Hypothalamus (tissue), 51 donors: ENCODE measurements at regions not wholly inside any gene's neighbourhood (a gene's known extent, or its start where the extent isn't known, plus 50 kb on each side); places are given as distances from the start of the nearest gene placed in this dataset.
"Not testable (repeated sequence)": the region's sequence is repeated elsewhere in the genome, so short reads cannot be mapped to it uniquely, and the experiment has no call there.

Experiments used
- DNase-seq, 51 donors: peaks; one replicate each; lab custom pipeline; 2025; lab: John Stamatoyannopoulos, UW

DNA sequence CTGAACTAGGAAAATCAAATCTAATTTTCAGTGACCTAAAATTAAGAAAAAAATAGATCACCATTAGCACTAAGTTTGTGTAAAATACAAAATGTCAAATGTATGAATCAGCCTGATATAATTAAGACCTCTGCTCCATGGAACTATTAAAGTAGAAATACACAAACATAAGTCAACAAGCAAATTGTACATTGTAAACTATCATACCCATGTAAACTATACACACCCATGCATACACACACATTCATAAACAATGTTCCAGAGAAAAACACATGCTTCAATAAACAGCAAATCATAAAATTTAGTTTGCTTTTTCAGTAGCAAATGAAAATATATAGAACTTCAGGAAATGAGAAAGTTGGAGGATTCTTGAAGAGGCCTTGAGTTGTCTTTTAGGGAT, 199.7 kb upstream of the VSTM2A start:
- no peak for DNase-seq

DNA sequence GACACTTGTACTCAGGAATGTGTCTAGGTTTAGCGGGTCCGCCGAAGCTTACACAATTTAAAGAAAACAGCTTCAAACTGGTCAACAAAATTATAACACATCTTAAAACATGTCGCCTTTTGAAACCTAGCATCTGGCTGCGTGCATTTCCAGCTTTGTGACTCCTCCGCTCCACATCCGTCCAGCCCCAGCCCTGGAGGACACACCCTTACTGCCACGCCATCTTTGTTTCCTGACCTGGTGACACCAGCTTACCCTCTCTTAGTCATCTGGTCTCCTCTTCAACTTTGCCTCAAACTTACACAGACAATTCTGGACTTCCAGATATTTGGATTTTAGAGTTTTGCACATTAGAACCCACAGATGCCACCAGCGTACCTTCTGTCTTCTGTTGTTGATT, 198.7 kb upstream of the VSTM2A start:
- no peak for DNase-seq

DNA sequence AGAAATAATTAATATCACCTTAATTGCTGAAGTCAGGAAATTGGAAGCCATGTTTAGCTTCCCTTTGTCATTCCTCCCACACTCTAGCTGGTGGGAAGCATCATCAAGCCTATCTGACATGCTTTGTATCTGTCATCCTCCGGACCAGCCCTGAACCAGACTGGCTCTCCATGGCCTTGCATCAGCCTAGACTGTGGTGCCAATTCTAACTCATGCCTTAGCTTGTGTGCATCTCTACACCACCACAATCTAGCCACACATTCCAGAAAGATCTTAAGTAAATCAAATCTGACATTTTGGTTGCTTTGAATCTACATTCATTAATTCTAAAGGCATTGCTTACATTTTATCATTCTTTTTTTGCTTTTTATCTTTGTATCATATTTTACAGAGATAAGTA, 196.4 kb upstream of the VSTM2A start:
- DNase-seq, result no peak

DNA sequence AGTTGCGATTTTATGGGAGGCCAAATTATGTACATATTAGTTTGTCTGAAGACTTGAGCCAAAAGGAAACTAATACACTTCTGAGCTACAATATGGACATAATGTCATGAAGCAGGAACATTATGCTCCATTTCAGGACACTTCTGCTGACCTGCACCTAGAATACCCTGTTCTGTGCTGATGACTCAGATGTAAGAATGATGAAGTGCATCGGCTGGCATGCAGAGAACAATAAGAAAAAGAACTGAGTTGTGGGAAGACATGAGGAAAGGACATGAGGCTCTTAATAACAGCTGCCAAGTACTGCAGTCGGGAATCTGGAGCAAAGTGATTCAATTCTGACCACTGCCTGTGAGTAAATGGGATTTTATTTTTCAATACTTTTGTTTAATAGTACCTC, 192.9 kb upstream of the VSTM2A start:
- no peak for DNase-seq

DNA sequence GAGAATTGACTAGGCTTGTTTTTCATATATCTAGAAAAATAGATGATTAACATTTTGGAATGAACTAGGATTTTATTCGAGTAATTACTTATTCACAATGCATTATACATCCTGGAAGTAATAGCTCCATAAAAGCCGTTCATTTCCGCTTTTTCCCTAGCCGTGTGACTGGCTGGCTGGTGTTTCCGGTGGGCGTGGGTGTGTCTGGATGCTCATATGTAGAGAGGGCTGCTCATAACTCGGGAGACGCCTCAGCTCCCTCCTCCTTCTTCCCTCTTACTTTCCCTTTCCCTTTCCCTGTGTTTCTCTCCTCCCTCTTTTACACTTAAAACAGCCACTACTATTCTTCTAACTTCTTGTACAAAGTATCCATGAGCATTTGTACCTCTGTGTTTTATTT, 187.7 kb upstream of the VSTM2A start:
- no peak for DNase-seq

DNA sequence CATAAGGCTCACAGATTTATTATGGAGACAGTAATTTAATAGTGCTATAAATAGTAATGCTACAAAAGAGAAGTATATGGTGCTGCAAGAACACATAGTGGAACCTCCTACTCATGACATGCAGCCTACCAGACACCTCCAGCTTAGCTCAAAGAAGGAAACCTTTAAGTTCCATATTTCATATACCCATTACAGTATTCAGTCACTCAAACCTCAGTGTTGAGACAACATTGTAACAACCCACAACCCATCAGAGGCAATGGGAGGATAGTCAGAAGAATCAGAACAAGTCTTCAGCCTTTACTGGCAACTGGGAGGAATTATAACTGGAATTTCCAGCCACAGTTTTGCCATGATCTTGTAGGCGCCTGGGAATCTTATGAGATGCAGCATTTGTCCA, 186.3 kb upstream of the VSTM2A start:
- DNase-seq, result no peak

DNA sequence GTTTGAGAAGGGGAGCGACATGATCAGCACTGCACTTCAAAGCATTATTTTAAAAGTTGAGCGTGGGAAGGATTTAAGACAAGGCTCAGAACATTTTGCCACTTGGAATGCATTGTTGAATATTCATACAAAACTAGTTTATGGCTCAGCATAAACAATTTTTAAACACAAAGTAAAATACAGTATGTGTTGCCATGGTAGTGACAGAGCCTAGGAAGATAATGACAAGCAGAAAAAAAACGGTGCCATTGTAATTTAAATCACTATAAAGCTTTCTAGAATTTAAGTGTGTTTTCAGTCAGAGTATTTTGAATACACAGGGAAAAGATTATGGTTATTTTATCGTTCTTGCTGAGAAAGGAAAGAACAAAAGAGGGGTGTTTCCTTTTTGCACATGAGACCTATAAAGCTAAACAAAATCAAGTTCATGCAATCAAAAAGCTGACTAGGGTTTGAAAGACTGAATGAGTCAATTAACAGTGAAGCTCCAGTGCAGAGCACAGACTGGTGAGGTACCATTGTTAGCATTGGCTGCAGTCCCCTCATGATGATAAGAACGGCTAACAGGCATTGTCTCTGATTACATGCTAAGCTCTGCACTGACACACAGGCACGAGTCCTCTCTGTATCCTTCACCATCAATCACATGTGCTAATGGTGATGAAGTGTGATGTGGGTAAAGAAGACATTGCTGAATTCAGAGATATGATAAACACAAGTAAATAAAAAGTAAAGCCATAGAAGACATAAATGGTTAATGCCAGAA, 181.9 kb upstream of the VSTM2A start:
- DNase-seq, result peak in 1 of 51 donors; percentile 25

DNA sequence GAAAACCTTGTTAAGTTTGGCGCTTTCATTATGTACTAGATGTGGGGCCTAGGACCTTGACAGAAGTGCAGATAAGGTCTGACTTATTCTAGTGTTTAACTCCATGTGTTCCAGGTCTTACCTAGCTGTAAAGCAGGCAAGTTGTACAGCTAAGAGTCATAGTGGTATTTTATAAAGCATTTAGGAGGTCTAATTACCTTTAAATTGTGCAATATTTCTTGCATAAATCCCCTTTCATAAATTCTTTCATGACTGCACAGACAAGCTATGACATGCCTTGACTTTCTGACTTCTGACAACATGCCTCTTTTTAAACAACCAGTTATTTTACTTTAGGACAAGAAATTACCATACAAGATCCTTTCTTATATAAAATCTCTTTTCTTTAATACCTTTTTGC, 151.6 kb upstream of the VSTM2A start:
- no peak for DNase-seq

DNA sequence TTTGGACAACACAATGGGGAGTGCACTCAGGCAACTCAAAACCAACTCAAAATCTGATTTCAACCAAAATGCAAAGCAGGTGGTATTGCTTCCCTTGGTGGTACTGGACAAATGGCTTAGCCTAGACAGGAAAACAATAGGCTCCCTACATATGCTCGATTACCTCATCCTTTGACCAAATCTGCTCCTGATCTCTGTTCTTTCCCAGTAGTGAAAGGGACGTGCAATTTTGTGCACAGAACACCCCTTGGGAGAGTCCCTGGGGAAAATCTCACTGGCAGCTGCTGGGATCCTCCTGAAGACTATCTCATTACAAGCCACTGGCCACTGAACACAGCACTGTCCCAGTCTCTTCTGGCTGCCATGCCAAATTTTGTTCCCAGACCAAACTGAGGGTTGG, 149.2 kb upstream of the VSTM2A start:
- no peak for DNase-seq

DNA sequence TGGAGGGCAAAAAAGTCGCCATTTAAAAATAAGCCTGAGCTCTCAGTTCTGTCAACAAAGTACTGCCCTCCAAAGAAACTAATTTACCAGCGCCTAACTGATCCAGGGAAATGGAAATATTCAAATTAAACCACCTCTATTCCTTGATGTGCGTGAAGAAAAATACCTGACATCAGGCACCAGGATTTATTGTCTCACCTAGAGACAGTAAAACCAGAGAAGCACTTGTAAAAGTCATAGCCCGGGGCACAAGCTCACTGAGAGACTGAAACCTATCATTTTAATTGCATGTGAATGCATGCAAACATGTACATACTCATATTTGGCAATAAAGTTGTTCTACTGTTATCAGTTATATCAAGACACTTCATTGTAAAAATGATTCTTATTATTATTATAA, 147.3 kb upstream of the VSTM2A start:
- no peak for DNase-seq

DNA sequence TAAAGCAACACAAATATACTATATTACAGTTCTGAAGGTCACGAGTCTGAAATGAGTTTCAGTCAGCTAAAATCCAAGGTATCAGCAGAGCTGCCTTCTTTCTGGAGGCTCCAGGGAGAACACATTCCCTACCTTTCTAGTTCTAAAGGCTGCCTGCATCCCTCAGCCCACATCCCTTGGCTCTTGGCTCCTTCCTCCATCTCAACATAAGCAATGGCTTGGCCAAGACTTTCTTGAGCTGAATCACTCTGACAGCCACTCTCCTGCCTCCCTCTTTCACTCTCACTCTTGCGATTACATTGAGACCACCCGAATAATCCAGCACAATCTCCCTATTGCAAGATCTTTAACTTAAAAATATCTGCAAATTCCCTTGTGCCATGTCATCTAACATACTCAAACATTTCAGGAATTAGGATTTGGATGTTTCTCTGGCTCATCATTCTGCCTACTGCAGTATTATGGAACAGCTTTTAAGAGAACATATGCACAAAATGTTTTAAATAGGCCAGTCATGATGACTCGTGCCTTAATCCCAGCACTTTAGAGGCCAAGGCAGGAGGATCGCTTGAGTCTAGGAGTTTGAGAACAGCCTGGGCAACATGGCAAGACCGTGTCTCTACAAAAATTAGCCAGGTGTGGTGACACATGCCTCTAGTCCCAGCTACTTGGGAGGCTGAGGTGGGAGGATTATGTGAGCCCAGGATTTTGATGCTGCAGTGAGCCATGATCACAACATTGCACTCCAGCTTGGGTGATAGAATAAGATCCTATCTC, 144.2 kb upstream of the VSTM2A start:
- DNase-seq, result no peak

DNA sequence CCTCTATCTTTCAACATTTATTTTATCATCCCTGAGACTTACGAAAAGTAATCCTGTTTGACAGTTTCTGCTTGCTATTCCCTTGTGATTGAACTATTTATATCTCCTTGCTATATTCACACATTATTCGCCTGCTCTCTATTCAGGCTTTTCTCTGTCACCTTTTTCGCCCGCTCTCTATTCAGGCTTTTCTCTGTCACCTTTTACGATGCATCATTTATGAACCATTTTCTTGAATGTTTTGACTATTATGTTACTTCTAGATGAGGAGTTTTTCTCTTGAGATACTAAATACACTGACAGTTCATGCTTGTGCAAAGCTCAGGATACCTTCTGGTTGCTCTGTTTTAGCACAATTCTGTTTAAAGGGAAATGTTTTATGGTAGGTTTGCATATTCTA, 143.3 kb upstream of the VSTM2A start:
- peak in 1 of 51 donors; percentile 1 for DNase-seq

DNA sequence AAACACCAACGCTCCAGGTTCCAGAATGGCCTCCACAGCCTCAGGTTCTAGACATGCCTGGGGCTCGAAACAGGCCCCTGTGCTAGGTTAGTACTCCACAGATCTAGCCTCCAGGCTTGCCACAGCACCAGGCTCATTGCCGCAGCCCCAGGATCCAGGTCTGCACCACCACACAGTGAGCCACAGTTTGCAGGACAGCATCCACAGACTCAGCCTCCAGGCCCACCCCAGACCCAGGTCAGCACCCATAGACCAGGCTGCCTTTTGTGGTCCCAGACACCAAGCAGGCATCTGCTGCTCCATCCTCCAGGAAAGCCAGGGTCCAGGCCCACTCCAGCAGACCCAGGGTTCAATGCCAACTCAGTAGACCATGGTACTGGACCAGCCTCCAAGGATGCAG, 132.3 kb upstream of the VSTM2A start:
- no peak for DNase-seq

DNA sequence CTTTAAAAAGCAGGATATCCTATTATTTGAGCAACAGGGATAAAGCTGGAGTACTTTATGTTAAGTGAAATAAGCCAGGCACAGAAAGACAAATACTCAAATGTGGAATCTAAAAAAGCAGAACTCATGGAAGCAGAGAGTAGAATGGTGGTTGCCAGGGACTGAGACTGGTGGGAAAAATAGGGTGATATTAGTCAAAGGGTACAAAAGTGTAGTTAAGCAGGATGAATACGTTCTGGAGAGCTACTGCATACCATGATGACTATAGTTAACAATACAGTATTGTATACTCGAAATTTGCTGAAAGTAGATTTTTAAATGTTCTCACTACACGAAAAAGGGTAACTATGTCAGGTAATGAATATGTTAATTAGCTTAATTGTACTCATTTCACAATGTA, 125.5 kb upstream of the VSTM2A start:
- DNase-seq, result no peak

DNA sequence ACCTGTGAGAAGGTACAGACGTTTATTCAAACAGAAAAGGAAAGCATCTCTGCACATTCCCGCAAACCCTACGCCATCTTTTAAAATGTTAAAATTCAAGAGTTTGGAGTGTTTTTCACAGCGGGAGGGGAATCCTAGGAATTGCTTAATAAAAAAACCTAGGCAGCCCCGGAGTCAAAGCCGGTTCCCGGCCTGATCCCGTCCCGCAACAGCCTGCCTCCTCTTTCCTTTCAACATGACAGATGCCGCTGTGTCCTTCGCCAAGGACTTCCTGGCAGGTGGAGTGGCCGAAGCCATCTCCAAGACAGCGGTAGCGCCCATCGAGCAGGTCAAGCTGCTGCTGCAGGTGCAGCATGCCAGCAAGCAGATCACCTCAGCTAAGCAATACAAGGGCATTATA, 123.0 kb upstream of the VSTM2A start:
- no peak for DNase-seq

DNA sequence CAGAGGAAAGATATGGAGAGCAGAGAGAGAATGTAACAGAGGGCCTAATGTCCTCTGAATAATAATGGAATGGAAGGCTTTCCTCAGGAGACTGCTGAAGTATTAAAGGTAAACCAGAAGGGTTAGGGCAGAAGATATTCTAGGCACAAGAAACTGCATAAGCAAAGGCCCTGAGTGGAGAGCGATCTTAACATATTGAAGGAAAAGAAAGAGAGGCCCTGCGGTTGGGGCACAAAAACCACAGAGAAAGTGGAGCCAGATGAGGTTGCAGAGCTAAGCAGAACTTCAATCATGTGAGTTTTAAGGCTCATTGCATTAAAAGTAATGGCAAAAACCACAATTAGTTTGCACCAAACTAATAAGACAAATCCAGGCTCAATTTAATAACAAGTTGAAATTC, 115.8 kb upstream of the VSTM2A start:
- DNase-seq, result no peak

DNA sequence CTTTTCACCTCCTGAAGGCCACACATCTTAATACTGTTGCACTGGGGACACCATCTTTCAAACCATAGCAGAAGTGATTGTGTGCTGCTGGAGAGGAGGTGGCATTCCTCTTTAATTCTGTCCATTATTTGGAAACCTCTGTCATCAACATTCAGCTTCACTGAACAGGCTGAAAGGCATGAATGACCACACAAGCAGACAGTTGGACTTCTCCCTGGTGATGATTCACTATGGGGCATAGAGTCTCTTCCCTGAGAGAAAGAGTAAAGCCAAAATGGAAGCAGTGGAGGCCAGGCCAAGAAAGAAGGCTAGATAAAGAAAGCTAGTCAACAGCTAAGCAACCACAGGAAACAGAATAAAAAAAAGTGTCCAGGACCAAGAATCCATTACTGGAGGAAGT, 113.1 kb upstream of the VSTM2A start:
- DNase-seq, result no peak

DNA sequence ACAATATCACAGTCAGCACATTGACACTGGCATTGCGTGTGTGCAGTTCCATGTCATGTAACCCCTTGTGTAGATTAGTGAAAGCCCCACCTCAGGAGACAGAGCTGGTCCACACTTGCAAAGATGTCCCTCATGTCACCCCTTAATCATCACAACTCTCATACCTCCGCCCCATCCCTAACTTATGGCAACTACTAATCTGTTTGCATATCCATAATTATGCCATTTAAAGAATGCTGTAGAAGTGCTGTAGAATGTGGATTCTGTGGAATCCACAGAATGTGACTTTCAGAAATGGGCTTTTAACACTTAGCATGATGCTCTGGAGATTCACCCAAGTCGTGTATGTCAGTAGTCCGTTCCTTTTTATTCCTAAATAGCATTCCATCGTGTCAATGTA, 102.8 kb upstream of the VSTM2A start:
- no peak for DNase-seq

DNA sequence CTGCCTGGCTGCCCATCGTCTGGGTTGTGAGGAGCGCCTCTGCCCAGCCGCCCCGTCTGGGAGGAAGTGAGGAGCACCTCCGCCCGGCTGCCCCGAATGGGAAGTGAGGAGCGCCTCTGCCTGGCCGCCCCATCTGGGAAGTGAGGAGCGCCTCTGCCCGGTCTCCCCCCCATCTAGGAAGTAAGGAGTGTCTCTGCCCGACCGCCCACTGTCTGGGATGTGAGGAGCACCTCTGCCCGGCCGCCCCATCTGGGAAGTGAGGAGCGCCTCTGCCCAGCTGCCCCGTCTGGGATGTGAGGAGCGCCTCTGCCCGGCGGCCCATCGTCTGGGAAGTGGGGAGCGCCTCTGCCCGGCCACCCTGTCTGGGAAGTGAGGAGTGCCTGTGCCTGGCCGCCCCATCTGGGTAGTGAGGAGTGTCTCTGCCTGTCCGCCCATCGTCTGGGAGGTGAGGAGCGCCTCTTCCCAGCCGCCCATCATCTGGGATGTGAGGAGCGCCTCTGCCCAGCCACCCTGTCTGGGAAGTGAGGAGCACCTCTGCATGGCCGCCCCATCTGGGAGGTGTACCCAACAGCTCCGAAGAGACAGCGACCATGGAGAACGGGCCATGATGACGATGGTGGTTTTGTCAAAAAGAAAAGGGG, 98.0 kb upstream of the VSTM2A start:
- not testable (repeated sequence) for DNase-seq

DNA sequence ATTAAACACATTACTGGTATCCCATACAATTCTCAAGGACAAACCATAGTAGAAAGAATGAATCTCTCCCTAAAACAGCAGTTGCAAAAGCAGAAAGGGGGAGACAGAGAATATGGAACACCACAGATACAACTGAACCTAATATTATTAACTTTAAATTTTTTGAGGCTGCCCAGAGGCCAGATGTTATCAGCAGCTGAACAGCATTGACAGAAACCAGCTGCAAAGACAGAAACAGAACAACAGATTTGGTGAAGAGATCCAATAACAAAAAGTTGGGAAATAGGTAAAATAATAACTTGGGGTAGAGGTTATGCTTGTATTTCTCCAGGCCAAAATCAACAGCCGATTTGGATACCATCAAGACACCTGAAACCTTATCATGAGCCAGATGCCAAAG, 89.0 kb upstream of the VSTM2A start:
- DNase-seq, result not testable (repeated sequence)

DNA sequence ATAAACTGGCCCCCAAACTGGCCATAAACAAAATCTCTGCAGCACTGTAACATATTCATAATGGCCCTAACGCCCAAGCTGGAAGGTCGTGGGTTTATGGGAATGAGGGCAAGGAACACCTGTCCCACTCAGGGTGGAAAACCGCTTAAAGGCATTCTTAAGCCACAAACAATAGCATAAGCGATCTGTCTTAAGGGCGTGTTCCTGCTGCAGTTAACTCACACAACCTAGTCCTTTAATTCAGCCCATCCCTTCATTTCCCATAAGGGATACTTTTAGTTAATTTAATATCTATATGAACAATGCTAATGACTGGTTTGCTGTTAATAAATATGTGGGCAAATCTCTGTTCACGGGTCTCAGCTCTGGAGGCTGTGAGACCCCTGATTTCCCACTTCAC, 87.5 kb upstream of the VSTM2A start:
- DNase-seq, result not testable (repeated sequence)

DNA sequence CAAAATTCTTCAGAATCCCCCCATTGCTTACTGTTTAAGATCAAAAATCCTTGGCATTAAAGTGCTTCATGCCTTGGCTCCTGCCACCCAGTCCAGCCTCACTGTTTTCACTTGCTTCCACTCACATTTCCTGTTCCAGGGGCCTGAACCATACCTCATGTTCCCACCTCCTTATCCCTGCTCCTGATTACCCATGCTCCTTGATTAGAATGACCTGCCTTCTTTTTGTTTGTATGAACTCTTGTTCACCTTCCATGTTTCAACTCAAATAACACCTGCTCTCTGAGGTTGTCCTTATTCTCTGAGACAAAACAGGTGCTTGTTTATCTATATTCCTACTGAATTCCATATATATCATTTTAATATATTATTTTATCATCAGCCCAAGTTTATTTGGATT, 77.1 kb upstream of the VSTM2A start:
- no peak for DNase-seq
